Activated CD4-positive, alpha-beta T cell treated with anti-CD3 and anti-CD28 coated beads for 36 hours (primary cell): ENCODE measurements at regions not wholly inside any gene's neighbourhood (a gene's known extent, or its start where the extent isn't known, plus 50 kb on each side); places are given as distances from the start of the nearest gene placed in this dataset.
"Not testable (repeated sequence)": the region's sequence is repeated elsewhere in the genome, so short reads cannot be mapped to it uniquely, and the experiment has no call there.

ENCODE experiments used
- ATAC-seq: fragments of 200-7000 bp; cut with Tn5 transposase; one replicate; pipeline ENCODE4 v1.10.0; 2021; ENCODE audit warnings: mild to moderate bottlenecking, moderate library complexity
- CTCF ChIA-PET: fragments of 350-600 bp; sonication (Branson Sonifier 250); formaldehyde crosslinking; loops from one replicate; lab custom pipeline; 2021; ENCODE audit warnings: antibody characterized with exemption; lab: Charles Lee
- POLR2A ChIA-PET: fragments of 350-600 bp; sonication (Branson Sonifier 250); formaldehyde crosslinking; loops from one replicate; lab custom pipeline; 2021; ENCODE audit warnings: antibody characterized with exemption, inconsistent platforms; lab: Charles Lee
- DNase-seq: peaks from one replicate; pipeline ENCODE4 v3.0.0-alpha.2; 2020
- H3K27ac Mint-ChIP-seq: one replicate; pipeline ENCODE4 v1.8.0; 2021; ENCODE audit warnings: mixed read lengths
- H3K27me3 Mint-ChIP-seq: one replicate; pipeline ENCODE4 v1.8.0; 2021; ENCODE audit warnings: mixed read lengths
- H3K36me3 Mint-ChIP-seq: one replicate; pipeline ENCODE4 v1.8.0; 2021; ENCODE audit warnings: low read depth, mixed read lengths
- H3K4me1 Mint-ChIP-seq: one replicate; pipeline ENCODE4 v1.8.0; 2021; ENCODE audit warnings: mixed read lengths
- H3K4me3 Mint-ChIP-seq: one replicate; pipeline ENCODE4 v1.8.0; 2021; ENCODE audit warnings: mild to moderate bottlenecking, moderate library complexity, mixed read lengths
- H3K9me3 Mint-ChIP-seq: one replicate; pipeline ENCODE4 v1.8.0; 2021; ENCODE audit warnings: low read depth, mixed read lengths
- intact Hi-C, 2 experiments: fragments of 100-400 bp; cut with DNase I in 1 of 2; cut with micrococcal nuclease in 1 of 2; formaldehyde crosslinking; loops; one replicate each; pipeline versions ENCODE4 v1.14.2 to v1.15.1; 2022 to 2024; cut with DNase I, micrococcal nuclease

DNA sequence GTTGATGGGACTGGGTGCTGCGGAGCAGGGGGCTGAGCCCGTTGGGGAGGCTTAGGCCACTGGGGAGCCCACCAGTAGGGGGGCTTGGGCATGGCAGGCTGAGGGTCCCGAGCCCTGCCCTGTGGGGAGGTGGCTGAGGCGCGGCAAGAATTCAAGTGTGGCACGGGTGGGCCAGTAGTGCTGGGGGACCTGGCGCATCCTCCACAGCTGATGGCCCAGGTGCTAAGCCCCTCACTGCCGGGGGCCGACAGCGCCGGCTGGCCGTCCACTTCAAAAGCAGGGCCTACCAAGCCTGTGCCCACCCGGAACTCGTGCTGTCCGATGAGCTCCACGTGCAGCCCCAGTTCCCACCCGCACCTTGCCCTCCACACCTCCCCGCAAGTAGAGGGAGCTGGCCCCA, 917.5 kb downstream of the TAF11L14 start:
- DNase-seq: no peak
- ATAC-seq: no peak
- ChIA-PET CTCF (no interaction called here), POLR2A (no interaction called here)
- intact Hi-C loops: no loop called here
- Mint-ChIP-seq H3K36me3 (no peaks in the 10 kb centered on the region), H3K27me3 (no peaks in the 10 kb centered on the region), H3K27ac (no peak overlapping the region), H3K9me3 (peaks cover 8% of the 10 kb centered on the region), H3K4me3 (no peak overlapping the region), H3K4me1 (no peaks in the 10 kb centered on the region)

DNA sequence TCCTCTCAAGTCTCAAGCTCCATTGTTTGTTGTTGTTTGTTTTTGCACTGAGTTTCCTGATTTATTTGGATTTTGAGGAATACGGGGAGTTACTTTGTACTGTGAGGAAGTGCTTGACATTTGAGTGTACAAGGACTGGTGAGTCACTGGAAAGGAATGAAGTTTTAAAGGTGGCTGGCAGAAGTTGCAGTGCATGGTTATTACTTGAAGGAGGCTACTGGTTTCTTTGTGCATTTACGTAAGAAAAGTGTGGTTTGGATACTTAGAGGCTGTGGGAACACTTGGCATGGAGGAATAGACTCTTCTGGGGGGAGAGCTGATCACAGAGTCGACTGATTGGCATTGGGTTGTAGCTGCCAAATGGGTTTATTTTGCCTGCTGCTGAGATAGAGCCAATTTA, 919.0 kb downstream of the TAF11L14 start:
- intact Hi-C loops: no loop called here
- Mint-ChIP-seq H3K27ac (no peak overlapping the region), H3K9me3 (peaks cover 8% of the 10 kb centered on the region), H3K27me3 (no peaks in the 10 kb centered on the region), H3K36me3 (no peaks in the 10 kb centered on the region), H3K4me1 (no peaks in the 10 kb centered on the region), H3K4me3 (no peak overlapping the region)
- no peak for ATAC-seq
- ChIA-PET POLR2A (no interaction called here), CTCF (no interaction called here)
- no peak for DNase-seq

DNA sequence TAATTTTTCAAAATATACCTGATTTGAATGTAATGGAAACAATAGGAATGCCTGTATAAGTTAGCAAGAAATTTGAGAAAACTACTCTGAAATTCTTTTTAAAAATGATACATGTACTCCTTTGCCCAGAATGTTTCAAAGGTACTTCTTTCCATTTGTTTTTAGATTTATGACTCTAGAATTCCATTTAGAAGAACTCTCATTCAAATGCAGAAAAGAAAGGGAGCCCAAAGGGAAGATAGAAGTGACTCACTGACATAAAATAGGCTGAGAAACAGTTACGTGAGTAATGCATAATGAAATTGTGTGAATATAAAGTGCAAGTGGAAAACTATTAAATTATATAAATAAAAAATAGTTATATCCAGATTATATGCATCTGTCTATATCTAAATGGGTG, 926.3 kb downstream of the TAF11L14 start:
- no peaks in the 10 kb centered on the region for H3K27me3 Mint-ChIP-seq
- ATAC-seq (no peak), DNase-seq (no peak)
- H3K4me3 Mint-ChIP-seq: no peak overlapping the region
- intact Hi-C loops: no loop called here
- no peaks in the 10 kb centered on the region for H3K4me1 Mint-ChIP-seq
- CTCF ChIA-PET: no interaction called here
- POLR2A ChIA-PET: no interaction called here
- no peaks in the 10 kb centered on the region for H3K36me3 Mint-ChIP-seq
- H3K27ac Mint-ChIP-seq: no peak overlapping the region
- peaks cover 2% of the 10 kb centered on the region for H3K9me3 Mint-ChIP-seq

DNA sequence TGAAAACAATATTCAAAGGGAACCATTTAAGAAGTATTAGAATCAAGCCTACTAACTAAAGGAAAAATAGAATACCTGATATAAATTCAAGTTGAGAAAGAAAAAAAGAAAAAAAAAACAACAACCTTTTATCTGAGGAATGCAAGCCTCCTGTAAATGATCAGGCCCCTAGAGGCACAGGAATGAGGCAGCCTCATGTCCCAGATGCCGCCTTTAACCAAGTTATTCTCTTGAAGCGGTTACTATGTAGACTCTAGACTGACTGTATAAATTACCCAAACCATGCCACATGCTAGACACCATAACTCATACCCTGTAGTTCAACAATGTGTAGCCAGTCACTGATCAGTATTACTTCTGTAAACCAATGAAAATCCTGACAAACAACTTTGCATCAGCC, 929.6 kb downstream of the TAF11L14 start:
- ChIA-PET POLR2A (no interaction called here), CTCF (no interaction called here)
- no peak for DNase-seq

DNA sequence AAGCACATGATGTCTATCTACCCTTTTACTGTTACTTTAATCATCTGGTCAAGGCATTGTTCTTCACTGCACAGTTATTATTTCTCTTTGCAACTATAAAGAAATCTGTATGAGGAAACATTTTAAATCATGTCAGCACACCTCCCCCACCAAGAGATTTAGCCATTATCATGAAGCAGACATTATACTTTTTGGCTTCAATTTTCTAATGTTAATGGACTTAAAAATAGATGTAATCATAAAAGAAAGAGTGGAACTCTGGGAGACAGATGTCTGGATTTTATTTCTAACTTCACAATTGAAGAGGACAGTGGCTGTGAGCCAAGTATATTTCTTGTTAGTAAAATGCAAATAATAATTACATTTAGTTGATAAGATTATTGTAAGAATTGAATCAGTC, 932.4 kb downstream of the TAF11L14 start:
- no peak overlapping the region for H3K27ac Mint-ChIP-seq
- no peak overlapping the region for H3K4me3 Mint-ChIP-seq
- H3K27me3 Mint-ChIP-seq: no peaks in the 10 kb centered on the region
- ATAC-seq (no peak), DNase-seq (no peak)
- ChIA-PET POLR2A (no interaction called here), CTCF (no interaction called here)
- intact Hi-C loops: no loop called here
- no peaks in the 10 kb centered on the region for H3K36me3 Mint-ChIP-seq
- no peaks in the 10 kb centered on the region for H3K4me1 Mint-ChIP-seq
- H3K9me3 Mint-ChIP-seq: peaks cover 4% of the 10 kb centered on the region

More for the DNA sequence above, 929.6 kb downstream of the TAF11L14 start:
- Mint-ChIP-seq H3K36me3 (no peaks in the 10 kb centered on the region), H3K27ac (no peak overlapping the region), H3K9me3 (peaks cover 4% of the 10 kb centered on the region), H3K27me3 (no peaks in the 10 kb centered on the region), H3K4me1 (no peaks in the 10 kb centered on the region), H3K4me3 (no peak overlapping the region)
- intact Hi-C loops: no loop called here
- no peak for ATAC-seq

DNA sequence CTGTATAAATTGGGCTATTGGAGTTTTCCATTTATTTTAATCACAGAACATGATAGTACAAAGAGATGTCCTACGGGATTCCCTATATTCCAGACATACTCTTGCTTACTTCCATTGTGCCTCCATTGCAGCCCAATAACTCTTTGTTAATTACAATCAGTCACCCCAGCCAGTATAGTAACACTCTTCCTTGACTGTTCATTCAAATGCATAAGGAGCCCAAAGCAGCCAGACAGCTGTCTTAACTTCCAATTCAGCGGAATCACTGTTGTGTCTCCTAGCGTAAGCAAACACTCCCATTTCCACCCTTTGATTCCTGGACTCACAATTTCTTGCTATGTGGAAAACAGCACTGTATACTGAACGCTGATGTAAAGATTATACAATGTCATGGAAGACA, 942.3 kb downstream of the TAF11L14 start:
- ChIA-PET POLR2A (no interaction called here), CTCF (interaction anchor here (0.5 kb wide), 1 partner anchor 30 kb away, joined by 3 read pairs; no protein-coding TSS in a partner anchor)
- H3K36me3 Mint-ChIP-seq: no peaks in the 10 kb centered on the region
- H3K27me3 Mint-ChIP-seq: no peaks in the 10 kb centered on the region
- H3K4me3 Mint-ChIP-seq: no peak overlapping the region
- ATAC-seq (no peak), DNase-seq (no peak)
- no peak overlapping the region for H3K27ac Mint-ChIP-seq
- H3K4me1 Mint-ChIP-seq: no peaks in the 10 kb centered on the region
- peaks cover 2% of the 10 kb centered on the region for H3K9me3 Mint-ChIP-seq
- intact Hi-C loops: no loop called here

DNA sequence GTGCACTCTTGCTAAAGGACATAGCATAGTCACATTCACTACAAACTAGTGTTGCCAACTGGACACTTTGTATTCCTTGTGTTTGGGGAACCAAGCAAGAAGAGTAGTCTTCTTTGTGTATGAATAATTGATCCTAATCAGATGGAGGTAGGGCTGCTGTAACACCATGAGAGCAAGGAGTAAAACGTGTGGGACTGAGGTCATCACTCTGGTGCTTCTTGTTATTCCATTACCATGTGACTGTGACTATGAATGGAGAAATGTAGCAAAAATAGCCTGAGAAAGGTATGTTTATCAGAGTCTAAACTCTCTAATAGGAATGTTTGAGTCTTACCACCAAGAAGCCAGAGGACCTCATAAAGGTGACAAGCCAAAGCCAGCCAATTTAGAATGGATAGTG, 966.9 kb downstream of the TAF11L14 start:
- no peak overlapping the region for H3K4me3 Mint-ChIP-seq
- no peaks in the 10 kb centered on the region for H3K27me3 Mint-ChIP-seq
- ATAC-seq (no peak), DNase-seq (no peak)
- CTCF ChIA-PET: no interaction called here
- no peak overlapping the region for H3K27ac Mint-ChIP-seq
- H3K36me3 Mint-ChIP-seq: no peaks in the 10 kb centered on the region
- H3K4me1 Mint-ChIP-seq: no peaks in the 10 kb centered on the region
- POLR2A ChIA-PET: no interaction called here
- intact Hi-C loops: no loop called here
- H3K9me3 Mint-ChIP-seq: peaks cover 2% of the 10 kb centered on the region

DNA sequence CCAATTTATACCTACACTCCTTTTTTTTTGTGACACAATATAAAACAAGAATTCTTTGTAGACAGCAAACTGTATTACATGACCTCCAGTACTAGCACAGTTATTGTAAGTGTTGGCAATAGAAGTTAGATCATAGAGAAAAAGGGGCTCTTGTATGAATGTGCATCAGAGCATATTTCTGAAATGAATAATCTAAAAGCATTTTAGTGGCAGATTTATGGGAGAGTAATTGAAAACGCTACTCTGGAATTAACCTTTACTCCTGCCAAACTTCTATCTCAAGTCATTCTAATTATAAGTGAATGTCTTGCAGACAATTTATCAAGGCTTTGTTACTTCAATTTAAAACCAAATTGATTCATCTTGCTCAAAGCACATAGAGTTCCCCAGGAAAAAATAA, 968.1 kb downstream of the TAF11L14 start:
- intact Hi-C loops: no loop called here
- Mint-ChIP-seq H3K36me3 (no peaks in the 10 kb centered on the region), H3K4me3 (no peak overlapping the region), H3K27ac (no peak overlapping the region), H3K4me1 (no peaks in the 10 kb centered on the region), H3K27me3 (no peaks in the 10 kb centered on the region), H3K9me3 (peaks cover 2% of the 10 kb centered on the region)
- CTCF ChIA-PET: no interaction called here
- no peak for DNase-seq
- no peak for ATAC-seq
- POLR2A ChIA-PET: no interaction called here

DNA sequence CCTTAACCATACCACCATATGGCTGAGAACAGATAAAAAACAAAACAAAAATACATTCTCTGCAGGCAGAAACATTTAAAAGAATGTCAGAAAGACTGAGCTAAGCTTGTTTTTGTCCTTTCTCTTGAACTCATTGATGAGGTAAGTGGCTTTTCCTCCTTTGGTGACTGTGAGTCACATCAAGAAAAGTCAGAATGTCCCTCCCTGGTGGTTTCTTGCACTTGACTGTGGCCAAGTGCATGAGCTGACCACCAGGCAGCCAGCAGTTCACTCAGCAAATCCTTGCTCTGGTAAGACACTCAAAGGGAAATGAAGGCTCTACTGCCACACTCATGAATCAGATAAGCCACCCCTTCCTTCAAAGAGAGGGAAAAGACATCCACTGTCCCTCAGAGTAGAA, 970.9 kb downstream of the TAF11L14 start:
- Mint-ChIP-seq H3K4me3 (no peak overlapping the region), H3K27ac (no peak overlapping the region), H3K27me3 (no peaks in the 10 kb centered on the region), H3K4me1 (no peaks in the 10 kb centered on the region), H3K9me3 (peaks cover 2% of the 10 kb centered on the region), H3K36me3 (no peaks in the 10 kb centered on the region)
- no peak for DNase-seq
- ChIA-PET POLR2A (no interaction called here), CTCF (no interaction called here)
- ATAC-seq: no peak
- intact Hi-C loops: no loop called here

DNA sequence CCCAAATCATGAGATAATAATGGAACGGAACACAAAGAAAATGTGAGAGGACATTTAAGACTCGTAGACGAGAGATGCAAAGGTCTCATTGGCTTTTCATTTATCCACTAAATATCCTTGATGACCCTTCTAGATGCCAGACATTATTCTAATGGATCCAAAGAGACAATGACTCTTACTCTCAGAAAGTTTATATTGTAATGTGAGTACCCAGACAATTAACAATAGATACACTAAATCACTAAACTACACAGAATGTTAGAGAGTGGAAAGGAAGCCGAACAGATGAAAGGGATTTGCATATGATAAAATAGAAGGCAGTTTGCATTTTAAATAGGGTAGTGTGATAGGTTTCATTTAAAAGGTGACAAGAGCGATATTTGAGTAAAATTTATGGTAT, 973.3 kb downstream of the TAF11L14 start:
- no peaks in the 10 kb centered on the region for H3K27me3 Mint-ChIP-seq
- no peaks in the 10 kb centered on the region for H3K36me3 Mint-ChIP-seq
- POLR2A ChIA-PET: no interaction called here
- DNase-seq (no peak), ATAC-seq (no peak)
- intact Hi-C loops: no loop called here
- H3K9me3 Mint-ChIP-seq: no peaks in the 10 kb centered on the region
- no peak overlapping the region for H3K4me3 Mint-ChIP-seq
- H3K4me1 Mint-ChIP-seq: no peaks in the 10 kb centered on the region
- CTCF ChIA-PET: no interaction called here
- no peak overlapping the region for H3K27ac Mint-ChIP-seq

DNA sequence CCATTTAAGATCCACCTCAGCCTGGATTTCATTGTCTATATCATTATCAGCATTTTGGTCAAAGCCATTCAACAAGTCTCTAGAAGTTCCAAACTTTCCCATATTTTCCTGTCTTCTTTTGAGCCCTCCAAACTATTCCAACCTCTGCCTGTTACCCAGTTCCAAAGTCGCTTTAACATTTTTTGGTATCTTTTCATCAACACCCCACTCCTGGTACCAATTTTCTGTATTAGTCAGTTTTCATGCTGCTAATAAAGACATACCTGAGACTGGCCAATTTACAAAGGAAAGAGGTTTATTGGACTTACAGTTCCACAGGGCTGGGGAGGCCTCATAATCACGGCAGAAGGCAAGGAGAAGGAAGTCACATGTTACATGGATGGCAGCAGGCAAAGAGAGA, 982.9 kb downstream of the TAF11L14 start:
- H3K27ac Mint-ChIP-seq, H3K4me1 Mint-ChIP-seq, CTCF ChIA-PET, DNase-seq, H3K27me3 Mint-ChIP-seq, ATAC-seq, POLR2A ChIA-PET, H3K36me3 Mint-ChIP-seq, intact Hi-C loops, H3K4me3 Mint-ChIP-seq: not testable (repeated sequence)
- H3K9me3 Mint-ChIP-seq: peaks cover 12% of the 10 kb centered on the region

DNA sequence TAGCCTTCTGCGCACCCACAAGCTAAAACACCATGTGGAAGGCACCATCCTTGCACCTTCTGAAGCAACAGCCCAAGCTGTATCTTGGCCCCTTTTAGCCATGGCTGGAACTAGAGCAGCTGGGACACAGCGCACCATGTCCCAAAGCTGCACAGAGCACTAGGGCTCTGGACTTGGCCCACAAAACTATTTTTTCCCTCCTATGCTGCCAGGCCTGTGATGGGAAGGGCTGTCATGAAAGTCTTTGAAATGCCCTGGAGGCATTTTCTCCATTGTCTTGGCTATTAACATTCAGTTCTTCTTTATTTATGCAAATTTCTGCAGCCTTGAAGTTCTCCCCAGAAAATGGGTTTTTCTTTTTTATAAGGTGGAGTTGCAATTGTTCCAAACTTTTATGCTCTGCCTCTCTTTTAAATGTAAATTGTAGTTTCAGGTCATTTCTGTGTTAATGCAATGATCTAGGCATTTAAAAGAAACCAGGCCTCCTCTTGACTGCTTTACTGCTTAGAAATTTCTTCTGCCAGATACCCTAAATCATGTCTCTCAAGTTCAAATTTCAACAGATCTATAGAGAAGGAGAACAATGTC, 996.3 kb downstream of the TAF11L14 start:
- no peak overlapping the region for H3K27ac Mint-ChIP-seq
- CTCF ChIA-PET: no interaction called here
- no peak for ATAC-seq
- no peaks in the 10 kb centered on the region for H3K4me1 Mint-ChIP-seq
- POLR2A ChIA-PET: no interaction called here
- no peak overlapping the region for H3K4me3 Mint-ChIP-seq
- H3K9me3 Mint-ChIP-seq: no peaks in the 10 kb centered on the region
- no peaks in the 10 kb centered on the region for H3K27me3 Mint-ChIP-seq
- intact Hi-C loops: no loop called here
- H3K36me3 Mint-ChIP-seq: no peaks in the 10 kb centered on the region
- DNase-seq: no peak
